Endothelial cell of umbilical vein (primary cell): ENCODE measurements at regions not wholly inside any gene's neighbourhood (a gene's known extent, or its start where the extent isn't known, plus 50 kb on each side); places are given as distances from the start of the nearest gene placed in this dataset.

Experiments
- CTCF ChIP-seq, 2 donors: IDR thresholded peaks; 1 replicate in 1 of 2; 2 replicates in 1 of 2; pipeline ENCODE4 v1.5.1; 2011; ENCODE audit warnings: low read length in 2 of 2, mild to moderate bottlenecking in 2 of 2, moderate library complexity in 2 of 2, control low read depth in 1 of 2, inconsistent platforms in 1 of 2, low read depth in 1 of 2; ENCODE audit not compliant: insufficient read depth in 1 of 2; ENCODE audit errors: extremely low read depth in 1 of 2
- EZH2 ChIP-seq: IDR thresholded peaks from 2 replicates; pipeline ENCODE4 v1.6.1; 2012; ENCODE audit warnings: borderline replicate concordance, low read depth, mild to moderate bottlenecking, moderate library complexity, low read length, inconsistent platforms; ENCODE audit not compliant: severe bottlenecking
- JUN ChIP-seq: IDR thresholded peaks from 2 replicates; pipeline ENCODE4 v1.6.1; 2011; ENCODE audit warnings: borderline replicate concordance, low read depth; ENCODE audit not compliant: insufficient read length, insufficient read depth
- MAX ChIP-seq: IDR thresholded peaks from 2 replicates; pipeline ENCODE4 v1.6.1; 2011; ENCODE audit not compliant: insufficient read depth, insufficient read length
- MYC ChIP-seq: IDR thresholded peaks from one replicate; pipeline ENCODE4 v1.6.1; 2011; ENCODE audit warnings: mild to moderate bottlenecking, low read depth, low read length
- POLR2A ChIP-seq: IDR thresholded peaks from 2 replicates; pipeline ENCODE4 v1.6.1; 2012; ENCODE audit warnings: low read depth, mild to moderate bottlenecking, control low read depth, low read length
- POLR2AphosphoS5 ChIP-seq: IDR thresholded peaks from 2 replicates; pipeline ENCODE4 v1.6.1; 2012; ENCODE audit warnings: low read depth, mild to moderate bottlenecking, control low read depth, low read length, moderate library complexity; ENCODE audit not compliant: insufficient read depth

- peak; percentile 34 to 37 for TF ChIP-seq CTCF (IDR thresholded peaks at IDR 0.05; ENCODE audit: extremely low read depth in 1 of 2, insufficient read depth in 1 of 2, low read depth in 1 of 2, low read length in 2 of 2)
- TF ChIP-seq MYC: no peak
- TF ChIP-seq POLR2A: no peak
- no peak for TF ChIP-seq EZH2
- TF ChIP-seq MAX: no peak
- TF ChIP-seq POLR2AphosphoS5: no peak
- no peak for TF ChIP-seq JUN
Observed at GRCh38 chr10:91043173-91043910, 122.5 kb upstream of the ANKRD1 start.
